Stimulated activated naive CD8-positive, alpha-beta T cell treated with anti-CD3 and anti-CD28 coated beads, Interleukin-15, Interleukin-2, amounts not matched to agents 100 U/mL and 50 U/mL, for 24 hours (primary cell): ENCODE measurements at regions not wholly inside any gene's neighbourhood (a gene's known extent, or its start where the extent isn't known, plus 50 kb on each side); places are given as distances from the start of the nearest gene placed in this dataset.
A peak's percentile ranks its signal among the peaks of the same experiment; 100 is the strongest.
"Not testable (repeated sequence)": the region's sequence is repeated elsewhere in the genome, so short reads cannot be mapped to it uniquely, and the experiment has no call there.

Source experiments
- ATAC-seq: fragments of 150-1000 bp; cut with Tn5 transposase; one replicate; pipeline ENCODE4 v1.10.0; 2021
- DNase-seq: peaks from one replicate; pipeline ENCODE4 v3.0.0; 2021

GRCh38 chr14:58730792-58731464 lies 93.2 kb downstream of the DACT1 start:
- ATAC-seq (no peak), DNase-seq (no peak)

GRCh38 chr14:58731465-58732293 lies 93.9 kb downstream of the DACT1 start:
- no peak for DNase-seq
- ATAC-seq, result no peak

DNA sequence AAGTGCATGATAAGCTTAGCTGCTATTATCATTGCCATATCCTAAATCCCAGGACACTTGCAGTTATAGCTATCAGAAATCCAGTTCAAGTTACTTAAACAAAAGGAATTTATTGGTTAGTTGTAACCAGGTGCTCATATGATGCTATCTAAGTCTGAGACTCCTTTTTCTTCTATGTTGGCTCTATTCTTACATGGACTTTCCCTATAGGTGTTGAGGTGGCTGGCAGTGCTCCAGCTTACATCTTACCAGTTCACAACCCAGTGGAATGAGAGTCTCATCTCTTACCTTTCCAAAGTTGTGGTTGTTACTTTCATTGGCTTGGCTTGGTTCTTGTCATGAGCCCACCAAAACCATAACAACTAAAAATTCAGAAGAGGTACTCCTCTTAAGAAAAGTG lies 94.6 kb downstream of the DACT1 start:
- ATAC-seq (peak; percentile 58), DNase-seq (peak; percentile 11)

GRCh38 chr14:58733451-58734208 lies 95.9 kb downstream of the DACT1 start:
- ATAC-seq (peak; percentile 16), DNase-seq (no peak)

DNA sequence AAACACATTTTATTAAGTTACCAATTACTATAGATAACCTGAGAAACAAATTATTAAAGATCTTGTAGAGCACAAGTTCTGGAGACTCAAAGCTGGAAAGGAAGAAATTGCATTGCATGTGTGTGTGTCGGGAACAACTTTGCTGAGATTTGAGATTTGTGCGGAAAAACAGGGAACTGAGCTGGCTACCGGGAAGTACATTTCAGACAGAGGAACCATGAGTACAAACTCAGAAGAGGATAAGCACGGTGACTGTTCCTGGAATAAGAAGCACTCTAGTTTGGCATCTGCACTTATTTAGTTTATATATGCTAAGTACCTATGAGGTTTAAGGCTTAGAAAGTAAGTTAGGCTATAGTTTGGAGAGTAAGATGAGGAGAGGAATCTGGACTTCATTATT lies 97.8 kb downstream of the DACT1 start:
- ATAC-seq (no peak), DNase-seq (no peak)

GRCh38 chr14:58736606-58737005 lies 98.8 kb downstream of the DACT1 start:
- no peak for ATAC-seq
- DNase-seq, result no peak

- no peak for ATAC-seq
Measured at GRCh38 chr14:58737511-58737910, 99.7 kb downstream of the DACT1 start.

DNA sequence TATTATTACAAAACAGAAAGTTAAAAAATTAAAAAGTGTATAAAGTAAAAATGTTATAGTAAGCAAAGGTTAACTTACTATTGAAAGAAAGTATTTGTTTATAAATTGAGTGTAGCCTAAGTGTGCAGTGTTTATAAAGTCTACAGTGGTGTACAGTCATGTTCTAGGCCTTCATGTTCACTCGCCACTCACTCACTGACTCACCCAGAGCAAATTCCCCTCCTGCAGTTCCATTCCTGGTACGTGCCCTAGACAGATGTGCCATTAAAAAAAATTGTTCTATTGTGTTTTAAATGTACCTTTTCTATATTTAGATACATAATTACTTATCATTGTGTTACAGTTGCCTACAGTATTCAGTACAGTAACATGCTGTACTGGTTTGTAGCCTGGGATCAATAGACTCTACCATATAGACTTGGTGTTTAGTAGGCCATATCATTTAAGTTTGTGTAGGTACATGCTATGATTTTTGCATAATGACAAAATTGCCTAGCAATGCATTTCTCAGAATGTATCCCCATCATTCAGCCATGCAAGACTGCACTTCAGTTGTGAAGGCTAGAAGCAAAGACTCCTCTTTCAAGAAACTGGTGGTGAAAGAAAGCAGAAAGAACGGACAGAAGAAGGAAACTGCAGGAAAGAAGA lies 100.6 kb downstream of the DACT1 start:
- DNase-seq (no peak), ATAC-seq (peak; percentile 50)

More at GRCh38 chr14:58737511-58737910, 99.7 kb downstream of the DACT1 start:
- DNase-seq, result no peak

DNA sequence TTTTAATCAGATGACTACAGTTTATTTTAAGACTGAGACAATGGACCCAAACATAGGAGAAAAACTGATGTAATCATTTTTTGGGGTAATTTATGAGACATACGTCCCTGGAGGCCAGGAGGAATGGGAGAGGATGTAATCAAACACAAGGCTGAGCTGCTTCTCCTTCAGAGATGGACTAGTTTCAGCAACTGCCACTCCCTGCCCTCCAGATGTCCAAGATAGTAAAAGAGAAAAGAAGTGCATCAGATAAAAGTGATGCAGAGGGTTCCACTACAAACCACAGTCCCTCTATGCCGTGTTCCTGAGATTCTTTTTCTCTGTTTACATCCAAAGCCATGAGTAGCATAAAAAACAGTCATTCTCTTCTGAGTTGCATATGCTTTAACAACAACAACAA lies 101.1 kb downstream of the DACT1 start:
- no peak for ATAC-seq
- DNase-seq, result no peak

GRCh38 chr14:58739674-58740073 lies 101.9 kb downstream of the DACT1 start:
- DNase-seq (no peak), ATAC-seq (no peak)

- no peak for DNase-seq
- no peak for ATAC-seq
Measured at GRCh38 chr14:58740379-58740935, 102.7 kb downstream of the DACT1 start.

DNA sequence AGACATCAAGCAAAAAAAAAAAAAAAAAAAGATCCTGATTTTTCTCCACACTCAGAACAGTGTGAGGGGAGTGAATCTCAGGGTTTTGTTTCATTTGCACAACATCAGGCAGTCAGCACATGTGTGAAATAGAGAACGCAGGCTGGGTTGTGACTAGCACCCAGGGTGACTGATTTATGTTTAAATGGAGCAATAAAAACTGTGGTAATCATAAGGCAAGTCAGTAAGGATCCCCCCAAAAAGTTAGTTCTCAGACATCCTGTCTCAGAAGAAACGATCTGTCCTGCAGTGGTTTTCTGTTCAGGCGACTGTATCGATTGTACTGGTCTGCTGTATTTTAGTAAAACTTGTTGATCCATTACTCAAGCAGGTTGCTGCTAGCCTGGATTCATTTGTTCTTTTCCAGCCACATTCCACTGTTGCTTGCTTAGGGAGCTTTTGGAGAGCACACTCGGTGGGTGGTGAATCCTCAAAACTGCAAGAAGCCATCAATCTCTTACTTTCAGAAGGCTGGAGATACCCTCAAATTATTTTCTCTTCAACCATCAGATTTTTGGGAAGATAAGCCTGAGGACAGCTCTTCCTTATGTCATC lies 107.1 kb downstream of the DACT1 start:
- ATAC-seq (no peak), DNase-seq (no peak)

DNA sequence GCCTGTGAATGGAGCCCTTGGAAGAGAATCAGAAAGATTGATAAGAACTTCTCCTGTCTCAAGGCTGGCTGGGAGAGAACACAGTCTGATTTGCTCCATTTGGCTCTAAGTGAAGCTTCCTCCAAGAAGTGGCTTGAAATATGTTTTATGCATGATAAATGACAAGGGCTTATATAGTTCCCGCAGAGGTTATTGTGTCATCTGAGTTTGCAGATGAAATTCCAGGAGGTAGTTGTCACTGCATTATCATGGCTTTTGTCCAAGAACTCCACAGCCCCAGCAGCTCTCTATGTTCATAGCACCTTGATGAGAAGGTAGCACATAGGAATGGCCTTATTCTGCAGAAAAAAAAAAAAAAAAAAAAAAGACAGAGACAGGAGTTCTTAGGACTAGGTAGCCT lies 108.5 kb downstream of the DACT1 start:
- DNase-seq (no peak), ATAC-seq (no peak)

GRCh38 chr14:58746701-58747100 lies 108.9 kb downstream of the DACT1 start:
- no peak for DNase-seq

GRCh38 chr14:58747181-58747580 lies 109.4 kb downstream of the DACT1 start:
- no peak for DNase-seq
- ATAC-seq, result no peak

More at GRCh38 chr14:58746701-58747100, 108.9 kb downstream of the DACT1 start:
- no peak for ATAC-seq

DNA sequence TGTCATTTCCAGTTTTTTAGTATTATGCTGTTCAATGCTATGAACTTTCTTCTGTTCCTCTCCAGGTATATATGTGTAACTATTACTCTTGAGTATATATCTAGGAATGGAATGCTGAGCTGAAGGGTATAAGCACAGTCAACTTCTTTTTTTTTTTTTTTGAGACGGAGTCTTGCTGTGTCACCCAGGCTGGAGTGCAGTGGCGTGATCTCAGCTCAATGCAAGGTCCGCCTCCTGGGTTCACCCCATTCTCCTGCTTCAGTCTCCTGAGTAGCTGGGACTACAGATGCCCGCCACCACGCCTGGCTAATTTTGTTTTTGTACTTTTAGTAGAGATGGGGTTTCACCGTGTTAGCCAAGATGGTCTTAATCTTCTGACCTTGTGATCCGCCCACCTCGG lies 110.5 kb downstream of the DACT1 start:
- not testable (repeated sequence) for DNase-seq, ATAC-seq

DNA sequence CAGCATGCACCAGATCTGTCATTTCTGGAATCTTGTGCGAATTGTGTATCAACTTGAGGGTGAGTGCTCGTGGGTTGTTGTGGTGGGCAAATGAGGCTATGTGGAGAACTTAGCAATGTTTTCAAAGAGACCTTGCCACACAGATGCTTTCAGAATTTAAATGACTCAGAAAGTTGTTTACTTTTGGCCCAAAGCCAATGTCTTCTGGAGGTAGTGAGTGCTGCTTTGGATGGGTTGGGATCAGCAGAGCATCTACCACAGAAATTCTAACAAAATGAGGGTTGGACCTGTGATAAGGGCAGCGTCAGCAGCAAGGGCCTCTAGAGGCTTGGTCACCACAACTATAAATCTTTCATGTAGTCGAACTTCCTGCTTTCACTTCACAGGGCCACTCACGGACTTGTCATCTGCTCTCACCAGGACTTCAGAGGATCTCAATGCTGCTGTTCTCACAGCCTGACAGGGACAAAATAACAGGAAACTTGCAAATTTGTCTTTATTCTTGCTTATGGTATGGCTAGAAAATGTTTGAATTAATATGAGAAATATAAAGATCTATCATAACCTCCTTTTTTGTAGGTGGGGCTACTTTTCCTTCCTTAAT lies 111.4 kb downstream of the DACT1 start:
- DNase-seq, result no peak
- peak; percentile 66 for ATAC-seq

DNA sequence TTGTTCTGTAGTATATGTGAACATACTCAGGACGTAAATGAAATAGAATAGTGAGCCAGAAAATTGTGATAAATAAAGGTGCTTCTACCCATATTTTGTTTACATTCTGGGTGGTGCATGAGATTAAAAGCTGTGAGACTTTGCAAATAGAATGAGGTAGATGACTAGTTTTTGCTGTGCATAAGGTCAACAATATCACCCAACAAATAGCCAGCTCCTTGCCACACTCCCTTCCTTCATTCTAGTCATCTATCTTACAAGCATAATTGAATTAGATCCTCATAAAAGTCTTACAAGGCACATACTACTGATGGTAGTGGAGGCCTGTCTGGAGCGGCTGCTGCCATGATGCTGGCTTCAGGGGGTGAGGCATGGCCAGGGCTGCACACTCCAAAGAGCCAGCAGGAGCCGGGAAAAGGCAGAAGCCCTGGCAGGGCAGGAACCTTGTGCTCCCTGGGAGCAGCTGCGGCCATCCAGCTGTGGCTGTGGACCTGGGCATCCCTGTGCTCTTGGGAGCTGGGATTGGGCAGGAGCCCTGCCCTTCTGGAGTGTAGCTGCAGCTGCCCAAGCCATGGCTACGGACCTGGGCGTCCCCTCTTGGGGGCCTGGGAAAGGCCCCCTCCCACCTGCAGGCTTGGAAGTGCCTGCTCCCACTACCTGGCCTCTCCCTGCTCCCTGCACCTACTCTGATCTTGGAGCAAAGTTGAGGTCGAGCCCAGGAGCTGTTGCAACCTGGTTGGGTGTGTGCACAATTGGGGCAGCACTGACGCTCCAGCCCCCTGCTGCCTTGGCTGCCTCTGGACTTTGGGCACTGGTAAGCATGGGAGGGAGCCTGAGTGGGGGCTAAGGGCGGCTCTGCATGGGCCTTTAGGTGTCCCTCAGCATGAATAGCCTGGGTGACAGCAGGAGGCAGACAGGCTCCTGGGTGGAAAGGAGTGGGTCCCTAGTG lies 112.8 kb downstream of the DACT1 start:
- no peak for ATAC-seq
- DNase-seq, result no peak

GRCh38 chr14:58751788-58752187 lies 114.0 kb downstream of the DACT1 start:
- ATAC-seq, result no peak
- DNase-seq, result no peak

GRCh38 chr14:58752289-58752688 lies 114.5 kb downstream of the DACT1 start:
- no peak for ATAC-seq
- no peak for DNase-seq
